Fibroblast of lung (primary cell): ENCODE measurements at regions not wholly inside any gene's neighbourhood (a gene's known extent, or its start where the extent isn't known, plus 50 kb on each side); places are given as distances from the start of the nearest gene placed in this dataset.

Experiments used
- DNase-seq, 2 donors: peaks; one replicate each; pipeline versions ENCODE4 v3.0.0 to v3.0.0-alpha.2; 2010; ENCODE audit warnings: low read depth in 2 of 2
- H2AFZ ChIP-seq: 2 replicates; pipeline ENCODE4 v1.5.1; 2012; ENCODE audit warnings: low read length, control low read depth, inconsistent platforms
- H3K27ac ChIP-seq: 2 replicates; pipeline ENCODE4 v1.5.1; 2011; ENCODE audit warnings: low read length, control low read depth; ENCODE audit not compliant: insufficient read depth
- H3K27me3 ChIP-seq: 2 replicates; pipeline ENCODE4 v1.5.1; 2011; ENCODE audit warnings: mild to moderate bottlenecking, low read length; ENCODE audit not compliant: control insufficient read depth, insufficient read depth
- H3K36me3 ChIP-seq: 2 replicates; pipeline ENCODE4 v1.5.1; 2011; ENCODE audit warnings: low read length; ENCODE audit not compliant: control insufficient read depth, insufficient read depth
- H3K4me1 ChIP-seq: 2 replicates; pipeline ENCODE4 v1.5.1; 2011; ENCODE audit warnings: low read length; ENCODE audit not compliant: control insufficient read depth, insufficient read depth; ENCODE audit errors: extremely low read depth
- H3K4me2 ChIP-seq: 2 replicates; pipeline ENCODE4 v1.5.1; 2011; ENCODE audit warnings: low read length, control low read depth; ENCODE audit not compliant: insufficient read depth; ENCODE audit errors: extremely low read depth
- H3K4me3 ChIP-seq, 4 experiments: fragments of 200-600 bp in 1 of 4; sonication (generic) in 1 of 4; replicated peaks in 1 of 4; 2 replicates each; pipeline ENCODE4 v1.5.1; 2011 to 2016; ENCODE audit warnings: low read length in 4 of 4, low read depth in 3 of 4, mild to moderate bottlenecking in 3 of 4, control low read depth in 2 of 4, inconsistent platforms in 1 of 4, mixed read lengths in 1 of 4; ENCODE audit not compliant: insufficient read depth in 1 of 4; ENCODE audit errors: control extremely low read depth in 1 of 4
- H3K79me2 ChIP-seq: 2 replicates; pipeline ENCODE4 v1.5.1; 2012; ENCODE audit warnings: mild to moderate bottlenecking, low read length, inconsistent platforms; ENCODE audit not compliant: control insufficient read depth, insufficient read depth
- H3K9ac ChIP-seq: 2 replicates; pipeline ENCODE4 v1.5.1; 2011; ENCODE audit warnings: mild to moderate bottlenecking, low read length, control low read depth; ENCODE audit not compliant: insufficient read depth
- H3K9me3 ChIP-seq: 2 replicates; pipeline ENCODE4 v1.5.1; 2012; ENCODE audit warnings: low read depth, low read length; ENCODE audit not compliant: control insufficient read depth, insufficient read depth
- H4K20me1 ChIP-seq: 2 replicates; pipeline ENCODE4 v1.5.1; 2011; ENCODE audit warnings: low read length; ENCODE audit not compliant: control insufficient read depth, insufficient read depth; ENCODE audit errors: extremely low read depth
- EZH2 ChIP-seq: IDR thresholded peaks from 2 replicates; pipeline ENCODE4 v1.5.1; 2012; ENCODE audit warnings: low read length, control low read depth, mild to moderate bottlenecking; ENCODE audit errors: missing control alignments
- TF ChIP-seq, protein P1 (sequence below), 2 donors: IDR thresholded peaks in 1 of 2; conservative IDR thresholded peaks in 1 of 2; 1 replicate in 1 of 2; 2 replicates in 1 of 2; pipeline ENCODE4 v1.5.1; 2011 to 2012; ENCODE audit warnings: low read length in 2 of 2, control low read depth in 1 of 2, inconsistent platforms in 1 of 2, low read depth in 1 of 2, mild to moderate bottlenecking in 1 of 2

DNA sequence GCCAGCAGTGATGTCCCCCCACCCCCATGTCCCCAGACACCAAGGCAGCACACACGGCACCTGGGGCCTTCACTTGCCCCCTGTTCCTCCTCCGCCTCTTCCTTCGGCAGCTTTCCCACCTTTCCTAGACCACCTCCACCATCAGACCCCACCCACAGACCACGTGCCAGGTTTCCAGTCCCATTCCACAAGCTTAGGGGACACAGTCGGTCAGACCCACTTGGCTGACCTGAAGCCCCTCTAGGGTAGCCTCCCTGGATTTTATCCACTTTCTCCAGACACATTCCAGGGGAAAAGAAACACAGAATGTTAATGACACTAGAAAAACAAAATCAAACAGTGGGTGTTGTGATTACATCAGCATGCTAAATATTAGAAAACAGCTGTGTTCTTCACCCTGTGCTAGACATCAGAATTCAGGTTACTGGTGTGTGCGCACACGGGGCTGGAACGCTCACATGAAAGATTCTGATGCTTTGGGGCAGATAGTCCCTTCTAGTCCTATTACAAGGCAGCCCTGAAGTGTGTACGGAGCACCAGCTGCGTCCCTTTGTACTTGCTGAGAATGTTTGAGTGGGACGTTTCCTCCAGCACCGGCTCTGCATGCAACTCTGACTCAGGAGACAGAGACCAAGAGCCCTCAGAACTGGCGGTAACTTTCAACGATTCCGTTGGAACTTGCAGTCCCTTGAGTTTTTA, 75.5 kb upstream of the PPP2R2D start:
- H3K4me3 ChIP-seq = no peak overlapping the region
- H4K20me1 ChIP-seq = no peaks in the 10 kb centered on the region
- H3K27ac ChIP-seq = no peak overlapping the region
- no peaks in the 10 kb centered on the region for H3K27me3 ChIP-seq
- TF ChIP-seq EZH2 = no peak
- TF ChIP-seq, protein P1, sequence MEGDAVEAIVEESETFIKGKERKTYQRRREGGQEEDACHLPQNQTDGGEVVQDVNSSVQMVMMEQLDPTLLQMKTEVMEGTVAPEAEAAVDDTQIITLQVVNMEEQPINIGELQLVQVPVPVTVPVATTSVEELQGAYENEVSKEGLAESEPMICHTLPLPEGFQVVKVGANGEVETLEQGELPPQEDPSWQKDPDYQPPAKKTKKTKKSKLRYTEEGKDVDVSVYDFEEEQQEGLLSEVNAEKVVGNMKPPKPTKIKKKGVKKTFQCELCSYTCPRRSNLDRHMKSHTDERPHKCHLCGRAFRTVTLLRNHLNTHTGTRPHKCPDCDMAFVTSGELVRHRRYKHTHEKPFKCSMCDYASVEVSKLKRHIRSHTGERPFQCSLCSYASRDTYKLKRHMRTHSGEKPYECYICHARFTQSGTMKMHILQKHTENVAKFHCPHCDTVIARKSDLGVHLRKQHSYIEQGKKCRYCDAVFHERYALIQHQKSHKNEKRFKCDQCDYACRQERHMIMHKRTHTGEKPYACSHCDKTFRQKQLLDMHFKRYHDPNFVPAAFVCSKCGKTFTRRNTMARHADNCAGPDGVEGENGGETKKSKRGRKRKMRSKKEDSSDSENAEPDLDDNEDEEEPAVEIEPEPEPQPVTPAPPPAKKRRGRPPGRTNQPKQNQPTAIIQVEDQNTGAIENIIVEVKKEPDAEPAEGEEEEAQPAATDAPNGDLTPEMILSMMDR (conservative IDR thresholded peaks at IDR 0.05 in 1 of 2, IDR thresholded peaks at IDR 0.05 in 1 of 2; ENCODE audit: low read depth in 1 of 2, low read length in 2 of 2) = no peak
- H3K4me1 ChIP-seq = no peaks in the 10 kb centered on the region
- DNase-seq = no peak
- no peaks in the 10 kb centered on the region for H3K79me2 ChIP-seq
- no peak overlapping the region for H2AFZ ChIP-seq
- H3K9me3 ChIP-seq = no peaks in the 10 kb centered on the region
- H3K4me2 ChIP-seq = no peak overlapping the region
- no peaks in the 10 kb centered on the region for H3K36me3 ChIP-seq
- H3K9ac ChIP-seq = no peak overlapping the region

DNA sequence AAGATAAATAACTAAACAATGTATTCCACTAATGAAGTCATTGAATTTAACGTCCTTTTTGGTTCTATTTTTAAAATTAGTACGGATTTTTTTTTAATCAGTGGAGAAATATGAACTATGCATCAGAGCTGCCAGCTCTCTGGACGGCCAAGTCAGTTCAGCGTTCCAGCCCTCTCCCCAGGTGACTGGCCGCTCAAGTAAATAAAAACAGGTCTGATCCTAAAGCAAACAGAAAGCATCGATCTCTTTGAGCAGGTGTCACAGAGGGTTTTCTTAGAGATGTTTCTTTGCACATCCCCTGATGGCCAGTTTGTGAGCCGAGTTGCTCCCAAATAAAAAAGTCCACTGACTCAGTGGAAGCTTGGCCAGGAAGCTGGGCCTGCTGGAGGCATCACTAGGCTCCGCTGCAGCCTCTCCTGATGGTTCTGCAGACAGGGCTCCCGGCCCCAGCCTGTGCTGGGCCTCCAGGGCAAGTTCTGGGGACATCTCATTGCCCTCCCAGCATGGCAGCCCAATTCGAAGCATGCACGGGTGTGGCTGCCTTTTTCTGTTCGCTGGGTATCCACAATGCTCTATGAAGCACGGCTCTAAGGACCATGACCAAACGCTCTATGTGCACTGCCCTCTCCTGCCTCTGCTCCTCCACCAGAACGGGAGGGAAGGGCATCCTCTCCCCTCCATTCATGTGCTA, 74.7 kb upstream of the PPP2R2D start:
- H3K4me3 ChIP-seq = no peak overlapping the region
- no peaks in the 10 kb centered on the region for H3K36me3 ChIP-seq
- no peaks in the 10 kb centered on the region for H3K27me3 ChIP-seq
- H3K4me1 ChIP-seq = no peaks in the 10 kb centered on the region
- H3K9ac ChIP-seq = no peak overlapping the region
- no peak overlapping the region for H3K27ac ChIP-seq
- no peak for DNase-seq
- no peak overlapping the region for H2AFZ ChIP-seq
- H3K79me2 ChIP-seq = no peaks in the 10 kb centered on the region
- H3K9me3 ChIP-seq = no peaks in the 10 kb centered on the region
- H3K4me2 ChIP-seq = no peak overlapping the region
- no peak for TF ChIP-seq EZH2
- TF ChIP-seq, protein P1 (conservative IDR thresholded peaks at IDR 0.05 in 1 of 2, IDR thresholded peaks at IDR 0.05 in 1 of 2; ENCODE audit: low read depth in 1 of 2, low read length in 2 of 2) = no peak
- H4K20me1 ChIP-seq = no peaks in the 10 kb centered on the region

DNA sequence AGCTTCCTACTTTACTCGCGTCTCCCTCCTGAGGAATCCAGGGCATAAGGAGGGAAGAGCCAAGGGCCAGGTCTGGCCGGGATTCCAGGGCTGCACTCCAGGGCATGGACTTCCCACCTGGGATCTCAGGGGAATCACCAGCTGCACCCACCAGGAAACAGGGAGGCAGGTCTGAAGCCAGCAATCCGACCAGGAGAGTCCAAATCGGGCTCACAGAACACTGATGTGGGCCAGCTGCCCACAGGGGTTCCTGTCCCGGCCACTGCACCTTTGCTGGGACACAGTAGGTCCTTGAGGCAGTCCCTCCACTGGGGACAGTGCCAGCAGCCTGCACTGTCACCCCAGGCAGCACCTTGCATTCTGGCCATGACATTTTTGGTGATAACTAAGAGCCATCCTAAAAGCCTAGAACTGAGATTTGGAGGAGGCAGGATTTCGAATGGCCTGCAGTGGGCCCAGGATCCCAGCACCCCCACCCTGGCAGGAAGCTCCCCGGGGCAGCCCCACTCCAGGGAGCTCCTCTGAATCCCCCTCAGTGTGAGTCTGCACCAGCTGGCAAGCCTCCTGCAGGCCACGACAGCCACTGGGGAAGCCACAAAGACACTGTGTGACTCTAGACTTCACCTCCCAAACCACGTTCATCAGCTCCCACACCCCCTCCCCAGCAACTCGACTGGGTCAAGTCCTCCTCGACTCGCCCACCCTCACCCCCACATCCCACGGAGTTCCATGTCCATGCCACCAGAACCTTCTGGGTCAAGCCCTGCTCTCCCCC, 71.5 kb upstream of the PPP2R2D start:
- Histone ChIP-seq H2AFZ (no peak overlapping the region), H3K79me2 (no peaks in the 10 kb centered on the region), H3K27ac (no peak overlapping the region), H3K4me1 (no peaks in the 10 kb centered on the region), H3K36me3 (no peaks in the 10 kb centered on the region), H3K27me3 (no peaks in the 10 kb centered on the region), H3K4me2 (no peak overlapping the region), H3K9ac (no peak overlapping the region), H4K20me1 (no peaks in the 10 kb centered on the region), H3K9me3 (no peaks in the 10 kb centered on the region), H3K4me3 (no peak overlapping the region)
- no peak for DNase-seq
- no peak for TF ChIP-seq EZH2
- TF ChIP-seq, protein P1 (conservative IDR thresholded peaks at IDR 0.05 in 1 of 2, IDR thresholded peaks at IDR 0.05 in 1 of 2; ENCODE audit: low read depth in 1 of 2, low read length in 2 of 2) = no peak
